Naive thymus-derived CD4-positive, alpha-beta T cell (primary cell): ENCODE measurements at regions not wholly inside any gene's neighbourhood (a gene's known extent, or its start where the extent isn't known, plus 50 kb on each side); places are given as distances from the start of the nearest gene placed in this dataset.

Experiments used
- ATAC-seq: fragments of 150-1000 bp; cut with Tn5 transposase; 2 replicates; pipeline ENCODE4 v1.10.0; 2021; ENCODE audit warnings: mild to moderate bottlenecking, moderate library complexity
- CTCF ChIA-PET: fragments of 350-600 bp; sonication (Branson Sonifier 250); formaldehyde crosslinking; loops from one replicate; lab custom pipeline; 2021; ENCODE audit warnings: antibody characterized with exemption; lab: Charles Lee
- POLR2A ChIA-PET: fragments of 350-600 bp; sonication (Branson Sonifier 250); formaldehyde crosslinking; loops from one replicate; lab custom pipeline; 2021; ENCODE audit warnings: antibody characterized with exemption, inconsistent platforms; lab: Charles Lee
- DNase-seq, 9 donors: peaks; one replicate each; pipeline versions ENCODE4 v3.0.0 to v3.0.0-alpha.2; 2020 to 2022; ENCODE audit warnings: mixed read lengths in 1 of 9
- H3K27ac ChIP-seq: one replicate; pipeline ENCODE4 v1.7.0; 2013; ENCODE audit warnings: mild to moderate bottlenecking, low read depth, low read length, moderate library complexity
- H3K27me3 ChIP-seq, 2 donors: one replicate each; pipeline ENCODE4 v1.7.0; 2013; ENCODE audit warnings: low read length in 2 of 2, mild to moderate bottlenecking in 2 of 2, moderate library complexity in 2 of 2; ENCODE audit not compliant: control insufficient read depth in 2 of 2, insufficient read depth in 2 of 2
- H3K36me3 ChIP-seq, 3 experiments: 1 replicate in 2 of 3; 2 replicates in 1 of 3; pipeline ENCODE4 v1.7.0; 2013; ENCODE audit warnings: low read length in 3 of 3, mild to moderate bottlenecking in 3 of 3, moderate library complexity in 1 of 3; ENCODE audit not compliant: insufficient read depth in 3 of 3, control insufficient read depth in 2 of 3
- H3K4me1 ChIP-seq, 2 donors: one replicate each; pipeline ENCODE4 v1.7.0; 2013; ENCODE audit warnings: low read length in 2 of 2, mild to moderate bottlenecking in 2 of 2, moderate library complexity in 1 of 2; ENCODE audit not compliant: control insufficient read depth in 2 of 2, insufficient read depth in 2 of 2
- H3K4me3 ChIP-seq: 2 replicates; pipeline ENCODE4 v1.7.0; 2013; ENCODE audit warnings: mild to moderate bottlenecking, low read length
- H3K9me3 ChIP-seq, 3 experiments: 1 replicate in 2 of 3; 2 replicates in 1 of 3; pipeline ENCODE4 v1.7.0; 2013; ENCODE audit warnings: low read length in 3 of 3; ENCODE audit not compliant: control insufficient read depth in 2 of 3
- H3K27ac Mint-ChIP-seq, 9 donors: one replicate each; pipeline ENCODE4 v1.8.0; 2020 to 2022; ENCODE audit warnings: mixed read lengths in 9 of 9, mild to moderate bottlenecking in 8 of 9, moderate library complexity in 5 of 9, inconsistent platforms in 2 of 9
- H3K27me3 Mint-ChIP-seq, 5 donors: one replicate each; pipeline ENCODE4 v1.8.0; 2021 to 2022; ENCODE audit warnings: mixed read lengths in 5 of 5, mild to moderate bottlenecking in 1 of 5
- H3K36me3 Mint-ChIP-seq, 5 donors: one replicate each; pipeline ENCODE4 v1.8.0; 2020 to 2022; ENCODE audit warnings: mixed read lengths in 5 of 5, mild to moderate bottlenecking in 3 of 5, inconsistent platforms in 1 of 5
- H3K4me1 Mint-ChIP-seq, 7 donors: one replicate each; pipeline ENCODE4 v1.8.0; 2020 to 2022; ENCODE audit warnings: mixed read lengths in 7 of 7, mild to moderate bottlenecking in 3 of 7, inconsistent platforms in 1 of 7
- H3K4me3 Mint-ChIP-seq, 10 donors: one replicate each; pipeline ENCODE4 v1.8.0; 2020 to 2022; ENCODE audit warnings: mild to moderate bottlenecking in 10 of 10, mixed read lengths in 10 of 10, moderate library complexity in 6 of 10, inconsistent platforms in 2 of 10
- H3K9me3 Mint-ChIP-seq, 11 donors: one replicate each; pipeline ENCODE4 v1.8.0; 2020 to 2022; ENCODE audit warnings: mixed read lengths in 11 of 11, mild to moderate bottlenecking in 4 of 11, inconsistent platforms in 1 of 11, moderate library complexity in 1 of 11
- intact Hi-C, 2 donors: fragments of 100-400 bp; cut with micrococcal nuclease; formaldehyde crosslinking; loops; one replicate each; pipeline ENCODE4 v1.15.1; 2023

DNA sequence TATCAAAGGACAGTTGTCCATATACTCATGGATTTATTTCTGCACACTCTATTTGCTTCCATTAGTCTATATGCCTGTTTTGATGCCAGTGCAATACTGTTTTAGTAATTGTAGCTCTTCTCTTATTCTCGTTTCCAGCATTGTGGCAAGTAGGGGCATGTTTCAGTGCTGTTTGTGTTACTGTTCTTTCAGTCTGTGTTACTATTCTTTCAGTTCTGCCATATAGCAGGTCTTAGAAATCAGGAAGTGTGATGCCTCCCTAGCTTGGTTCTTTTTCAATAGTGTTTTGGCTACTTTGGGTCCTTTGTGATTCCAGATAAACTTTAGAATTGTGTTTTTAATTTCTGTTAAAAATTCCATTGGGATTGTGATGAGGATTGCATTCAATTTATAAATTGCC, 180.5 kb upstream of the PTPRD start:
- no peaks in the 10 kb centered on the region for H3K36me3 ChIP-seq
- Mint-ChIP-seq H3K9me3 (peaks cover 6 to 43% (median 14%) of the 10 kb centered on the region in 11 donors), H3K27me3 (no peaks in the 10 kb centered on the region), H3K4me1 (no peaks in the 10 kb centered on the region), H3K4me3 (no peak overlapping the region), H3K36me3 (no peaks in the 10 kb centered on the region), H3K27ac (no peak overlapping the region)
- ATAC-seq (no peak), DNase-seq (no peak)
- H3K4me1 ChIP-seq = no peaks in the 10 kb centered on the region
- CTCF ChIA-PET = interaction anchor here (0.6 kb wide), 1 partner anchor 811 kb away, joined by 3 read pairs; no protein-coding TSS in a partner anchor
- intact Hi-C loops = no loop called here
- POLR2A ChIA-PET = no interaction called here
- H3K27me3 ChIP-seq = no peaks in the 10 kb centered on the region
- peaks cover 0 to 11% (median 0%) of the 10 kb centered on the region in 3 experiments for H3K9me3 ChIP-seq
- H3K4me3 ChIP-seq = no peak overlapping the region
- H3K27ac ChIP-seq = no peak overlapping the region

DNA sequence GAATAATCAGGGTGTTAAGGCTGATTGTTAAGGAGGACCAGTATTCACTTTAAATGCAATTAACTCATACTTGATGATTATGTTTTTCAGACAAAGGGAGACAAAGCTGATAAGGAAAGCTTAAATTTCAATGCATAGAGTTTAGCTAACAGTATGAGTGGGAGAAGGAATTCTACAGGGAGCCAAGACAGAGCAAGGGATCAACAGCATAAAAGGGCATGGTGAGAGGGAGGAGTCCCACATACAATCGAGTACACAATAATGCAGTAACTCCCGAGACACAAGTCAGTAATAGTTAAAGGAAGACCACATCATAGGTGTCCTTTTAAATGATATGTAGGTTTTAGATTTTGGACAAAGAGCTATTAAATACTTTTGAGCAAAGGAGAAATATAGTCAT, 191.7 kb upstream of the PTPRD start:
- H3K4me1 ChIP-seq = no peaks in the 10 kb centered on the region
- DNase-seq = no peak
- no peaks in the 10 kb centered on the region for H3K36me3 Mint-ChIP-seq
- H3K4me3 Mint-ChIP-seq = no peak overlapping the region
- CTCF ChIA-PET = no interaction called here
- POLR2A ChIA-PET = no interaction called here
- H3K27ac Mint-ChIP-seq = no peak overlapping the region
- H3K9me3 ChIP-seq = peaks cover 0 to 4% (median 0%) of the 10 kb centered on the region in 3 experiments
- no peak overlapping the region for H3K4me3 ChIP-seq
- no peaks in the 10 kb centered on the region for H3K36me3 ChIP-seq
- no peaks in the 10 kb centered on the region for H3K27me3 Mint-ChIP-seq
- no peaks in the 10 kb centered on the region for H3K27me3 ChIP-seq
- ATAC-seq = no peak
- no peaks in the 10 kb centered on the region for H3K4me1 Mint-ChIP-seq
- peaks cover 0 to 55% (median 8%) of the 10 kb centered on the region in 11 donors for H3K9me3 Mint-ChIP-seq
- no peak overlapping the region for H3K27ac ChIP-seq
- intact Hi-C loops = no loop called here

DNA sequence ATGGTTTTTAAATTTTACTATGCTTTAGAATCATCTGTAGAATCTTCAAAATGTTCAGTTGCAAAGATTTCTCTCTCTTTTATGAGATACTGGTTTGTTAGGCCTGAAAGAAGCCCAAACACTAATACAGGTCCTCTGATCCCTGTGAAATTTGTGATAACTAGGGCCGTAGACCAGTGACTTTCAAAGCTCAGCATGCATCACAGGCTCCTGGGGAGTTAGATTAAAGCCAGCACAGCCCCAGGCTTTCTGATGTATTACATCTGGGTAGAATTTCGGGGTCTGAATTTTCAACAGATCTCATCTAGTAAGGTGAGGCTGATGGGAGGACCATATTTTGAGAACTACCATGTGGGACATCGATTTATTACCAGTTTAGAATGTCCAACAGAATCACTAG, 194.1 kb upstream of the PTPRD start:
- DNase-seq (no peak), ATAC-seq (no peak)
- no peaks in the 10 kb centered on the region for H3K4me1 ChIP-seq
- no peak overlapping the region for H3K27ac ChIP-seq
- ChIA-PET CTCF (no interaction called here), POLR2A (no interaction called here)
- H3K27me3 ChIP-seq = no peaks in the 10 kb centered on the region
- Mint-ChIP-seq H3K27ac (no peak overlapping the region), H3K27me3 (no peaks in the 10 kb centered on the region), H3K36me3 (no peaks in the 10 kb centered on the region), H3K4me1 (no peaks in the 10 kb centered on the region), H3K4me3 (no peak overlapping the region), H3K9me3 (peaks cover 0 to 48% (median 9%) of the 10 kb centered on the region in 11 donors)
- no peak overlapping the region for H3K4me3 ChIP-seq
- intact Hi-C loops = no loop called here
- peaks cover 0 to 4% (median 0%) of the 10 kb centered on the region in 3 experiments for H3K9me3 ChIP-seq
- no peaks in the 10 kb centered on the region for H3K36me3 ChIP-seq

DNA sequence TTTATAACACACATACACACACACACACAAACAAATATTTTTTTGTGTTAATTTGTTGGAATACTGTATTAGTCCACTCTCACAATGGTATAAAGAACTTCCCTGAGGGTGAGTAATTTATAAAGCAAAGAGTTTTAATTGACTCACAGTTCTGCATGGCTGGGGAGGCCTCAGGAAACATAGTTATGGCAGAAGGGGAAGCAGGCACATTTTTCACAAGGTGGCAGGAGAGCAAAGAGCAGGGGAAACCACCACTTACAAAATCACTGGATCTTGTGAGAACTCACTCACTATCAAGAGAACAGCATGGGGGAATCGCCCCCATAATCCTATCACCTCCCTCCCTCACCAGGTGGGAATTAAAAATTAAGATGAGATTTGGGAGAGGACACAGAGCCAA, 205.4 kb upstream of the PTPRD start:
- Histone ChIP-seq H3K27me3 (no peaks in the 10 kb centered on the region), H3K27ac (no peak overlapping the region), H3K4me3 (no peak overlapping the region), H3K9me3 (peaks cover 0 to 4% (median 0%) of the 10 kb centered on the region in 3 experiments), H3K4me1 (no peaks in the 10 kb centered on the region), H3K36me3 (no peaks in the 10 kb centered on the region)
- intact Hi-C loops = no loop called here
- ChIA-PET CTCF (no interaction called here), POLR2A (no interaction called here)
- H3K36me3 Mint-ChIP-seq = peaks cover 0 to 6% (median 0%) of the 10 kb centered on the region in 5 donors
- no peaks in the 10 kb centered on the region for H3K27me3 Mint-ChIP-seq
- H3K27ac Mint-ChIP-seq = no peak overlapping the region
- peaks cover 0 to 27% (median 11%) of the 10 kb centered on the region in 11 donors for H3K9me3 Mint-ChIP-seq
- H3K4me3 Mint-ChIP-seq = no peak overlapping the region
- H3K4me1 Mint-ChIP-seq = no peaks in the 10 kb centered on the region
- DNase-seq (no peak), ATAC-seq (no peak)

DNA sequence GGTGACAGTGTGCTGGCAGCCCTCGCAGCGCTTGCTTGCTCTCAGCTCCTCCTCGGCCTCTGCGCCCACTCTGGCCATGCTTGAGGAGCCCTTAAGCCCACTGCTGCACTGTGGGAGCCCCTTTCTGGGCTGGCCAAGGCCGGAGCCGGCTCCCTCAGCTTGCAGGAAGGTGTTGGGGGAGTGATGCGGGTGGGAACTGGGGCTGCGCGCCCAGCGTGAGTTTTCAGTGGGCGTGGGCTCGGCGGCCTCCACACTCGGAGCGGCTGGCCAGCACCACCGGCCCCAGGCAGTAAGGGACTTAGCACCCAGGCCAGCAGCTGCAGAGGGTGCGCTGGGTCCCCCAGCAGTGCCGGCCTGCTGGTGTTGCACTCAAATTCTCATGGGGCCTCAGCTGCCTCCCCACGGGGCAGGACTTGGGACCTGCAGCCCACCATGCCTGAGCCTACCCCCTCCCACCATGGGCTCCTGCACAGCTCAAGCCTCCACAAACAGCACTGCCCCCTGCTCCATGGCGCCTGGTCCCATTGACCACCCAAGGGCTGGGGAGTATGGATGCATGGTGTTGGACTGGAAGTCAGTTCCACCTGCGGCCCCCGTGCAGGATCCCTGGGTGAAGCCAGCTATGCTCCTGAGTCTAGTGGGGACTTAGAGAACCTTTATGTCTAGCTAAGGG, 223.1 kb upstream of the PTPRD start:
- H3K4me1 Mint-ChIP-seq = no peaks in the 10 kb centered on the region
- Histone ChIP-seq H3K4me3 (no peak overlapping the region), H3K27ac (no peak overlapping the region), H3K36me3 (no peaks in the 10 kb centered on the region), H3K27me3 (no peaks in the 10 kb centered on the region), H3K9me3 (peaks cover 0 to 6% (median 0%) of the 10 kb centered on the region in 3 experiments), H3K4me1 (no peaks in the 10 kb centered on the region)
- DNase-seq (no peak), ATAC-seq (no peak)
- peaks cover 2 to 38% (median 9%) of the 10 kb centered on the region in 11 donors for H3K9me3 Mint-ChIP-seq
- ChIA-PET POLR2A (no interaction called here), CTCF (no interaction called here)
- no peak overlapping the region for H3K4me3 Mint-ChIP-seq
- H3K27ac Mint-ChIP-seq = no peak overlapping the region
- no peaks in the 10 kb centered on the region for H3K27me3 Mint-ChIP-seq
- intact Hi-C loops = no loop called here
- H3K36me3 Mint-ChIP-seq = peaks cover 0 to 4% (median 0%) of the 10 kb centered on the region in 5 donors

DNA sequence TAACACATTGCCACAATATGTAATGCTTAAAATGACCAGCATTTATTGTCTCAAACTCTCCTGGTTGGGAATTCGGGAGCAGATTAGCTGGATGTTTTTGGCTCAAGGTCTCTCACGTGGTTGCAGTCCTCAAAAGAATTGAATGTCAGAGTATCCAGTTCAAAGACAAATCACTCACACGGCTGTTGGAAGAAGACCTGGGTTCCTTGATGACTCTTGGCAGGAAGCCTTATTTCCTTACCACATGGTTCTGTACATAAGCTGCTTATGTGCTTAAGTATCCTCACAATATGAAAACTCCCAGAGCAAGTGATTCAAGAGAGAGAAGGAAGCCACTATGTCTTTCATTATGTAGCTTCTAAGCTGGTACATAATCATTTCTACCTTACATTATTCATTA, 230.3 kb upstream of the PTPRD start:
- H3K4me1 Mint-ChIP-seq = no peaks in the 10 kb centered on the region
- H3K36me3 Mint-ChIP-seq = peaks cover 0 to 4% (median 0%) of the 10 kb centered on the region in 5 donors
- Histone ChIP-seq H3K4me1 (no peaks in the 10 kb centered on the region), H3K27me3 (no peaks in the 10 kb centered on the region), H3K4me3 (no peak overlapping the region), H3K27ac (no peak overlapping the region), H3K9me3 (no peaks in the 10 kb centered on the region), H3K36me3 (no peaks in the 10 kb centered on the region)
- ChIA-PET CTCF (no interaction called here), POLR2A (no interaction called here)
- no peaks in the 10 kb centered on the region for H3K27me3 Mint-ChIP-seq
- H3K4me3 Mint-ChIP-seq = no peak overlapping the region
- intact Hi-C loops = no loop called here
- H3K27ac Mint-ChIP-seq = no peak overlapping the region
- no peak for DNase-seq
- no peak for ATAC-seq
- peaks cover 0 to 24% (median 2%) of the 10 kb centered on the region in 11 donors for H3K9me3 Mint-ChIP-seq

DNA sequence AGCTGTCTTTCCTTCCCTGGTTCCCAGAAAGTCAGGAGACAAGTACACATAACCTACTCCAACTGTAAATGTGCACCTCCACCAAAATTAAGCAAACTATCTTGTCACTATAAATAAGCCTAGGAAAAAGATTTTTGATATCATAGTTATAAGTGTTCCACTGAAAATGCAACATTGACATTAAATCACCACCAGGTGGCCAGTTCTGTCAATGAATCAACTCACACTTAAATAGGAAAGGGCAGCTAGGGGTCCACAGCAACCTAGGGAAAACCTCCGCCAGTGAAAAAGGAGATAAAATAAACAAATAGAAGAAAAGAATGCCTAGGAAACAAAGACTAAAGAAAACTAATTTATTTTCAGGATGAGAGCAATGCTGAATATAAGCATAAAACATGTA, 243.0 kb upstream of the PTPRD start:
- Histone ChIP-seq H3K27me3 (no peaks in the 10 kb centered on the region), H3K9me3 (no peaks in the 10 kb centered on the region), H3K4me1 (no peaks in the 10 kb centered on the region), H3K4me3 (no peak overlapping the region), H3K27ac (no peak overlapping the region), H3K36me3 (no peaks in the 10 kb centered on the region)
- ATAC-seq (no peak), DNase-seq (no peak)
- Mint-ChIP-seq H3K4me3 (no peak overlapping the region), H3K36me3 (peaks cover 0 to 8% (median 0%) of the 10 kb centered on the region in 5 donors), H3K4me1 (no peaks in the 10 kb centered on the region), H3K9me3 (peaks cover 2 to 36% (median 12%) of the 10 kb centered on the region in 11 donors), H3K27me3 (no peaks in the 10 kb centered on the region), H3K27ac (no peak overlapping the region)
- intact Hi-C loops = no loop called here
- POLR2A ChIA-PET = no interaction called here
- CTCF ChIA-PET = no interaction called here
